Glomerular endothelial cell (primary cell): ENCODE measurements at regions not wholly inside any gene's neighbourhood (a gene's known extent, or its start where the extent isn't known, plus 50 kb on each side); places are given as distances from the start of the nearest gene placed in this dataset.
A peak's percentile ranks its signal among the peaks of the same experiment; 100 is the strongest.
"Not testable (repeated sequence)": the region's sequence is repeated elsewhere in the genome, so short reads cannot be mapped to it uniquely, and the experiment has no call there.

Experiments used
- DNase-seq: peaks from one replicate; pipeline ENCODE4 v3.0.0-alpha.2; 2011; ENCODE audit warnings: low read depth, low spot score; ENCODE audit errors: extremely low read depth

- no peak for DNase-seq
Measured at GRCh38 chr6:122859676-122860075, 70.6 kb downstream of the SMPDL3A start.

GRCh38 chr6:122861594-122861993, 72.5 kb downstream of the SMPDL3A start:
- no peak for DNase-seq

- DNase-seq: no peak
Measured at GRCh38 chr6:122868137-122868536, 79.1 kb downstream of the SMPDL3A start.

GRCh38 chr6:122869437-122870024, 80.5 kb downstream of the SMPDL3A start:
- DNase-seq: peak; percentile 10

GRCh38 chr6:122871079-122871478, 82.0 kb downstream of the SMPDL3A start:
- no peak for DNase-seq

GRCh38 chr6:122872311-122872710, 83.3 kb downstream of the SMPDL3A start:
- no peak for DNase-seq

- no peak for DNase-seq
Measured at GRCh38 chr6:122877302-122877701, 88.2 kb downstream of the SMPDL3A start.

GRCh38 chr6:122878796-122879195, 89.7 kb downstream of the SMPDL3A start:
- no peak for DNase-seq

GRCh38 chr6:122886481-122886880, 97.4 kb downstream of the SMPDL3A start:
- DNase-seq: no peak

GRCh38 chr6:122887941-122888340, 98.9 kb downstream of the SMPDL3A start:
- no peak for DNase-seq

- DNase-seq: not testable (repeated sequence)
Measured at GRCh38 chr6:122888680-122889079, 99.6 kb downstream of the SMPDL3A start.

- no peak for DNase-seq
Measured at GRCh38 chr6:122890250-122890649, 101.2 kb downstream of the SMPDL3A start.

GRCh38 chr6:122894791-122895190, 101.2 kb upstream of the CLVS2 start:
- DNase-seq: no peak

- DNase-seq: no peak
Measured at GRCh38 chr6:122902326-122902725, 93.7 kb upstream of the CLVS2 start.

- no peak for DNase-seq
Measured at GRCh38 chr6:122903266-122903915, 92.6 kb upstream of the CLVS2 start.

- no peak for DNase-seq
Measured at GRCh38 chr6:122904166-122904565, 91.9 kb upstream of the CLVS2 start.

- DNase-seq: no peak
Measured at GRCh38 chr6:122913558-122913957, 82.5 kb upstream of the CLVS2 start.

GRCh38 chr6:122918714-122919113, 77.3 kb upstream of the CLVS2 start:
- DNase-seq: no peak

GRCh38 chr6:122930252-122931180, 65.5 kb upstream of the CLVS2 start:
- no peak for DNase-seq

- no peak for DNase-seq
Measured at GRCh38 chr6:122931916-122932315, 64.1 kb upstream of the CLVS2 start.

- not testable (repeated sequence) for DNase-seq
Measured at GRCh38 chr6:122944936-122945335, 51.1 kb upstream of the CLVS2 start.
